ENCODE measurements at regions not wholly inside any gene's neighbourhood (a gene's known extent, or its start where the extent isn't known, plus 50 kb on each side); places are given as distances from the start of the nearest gene placed in this dataset.

GRCh38 chr12:29940811-29941210 is 157.1 kb upstream of the TMTC1 start:
- CTCF ChIA-PET = no interaction called here
- H3K4me3 Mint-ChIP-seq = no peak overlapping the region
- peaks cover 2% of the 10 kb centered on the region for H3K9me3 Mint-ChIP-seq (ENCODE audit: low read depth)
- intact Hi-C loops (cut with DNase I, micrococcal nuclease) = no loop called here
- DNase-seq (no peak), ATAC-seq (no peak)
- no peak overlapping the region for H3K27ac Mint-ChIP-seq
- peaks cover 1% of the 10 kb centered on the region for H3K27me3 Mint-ChIP-seq
- POLR2A ChIA-PET = no interaction called here
- no peaks in the 10 kb centered on the region for H3K36me3 Mint-ChIP-seq (ENCODE audit: low read depth)
- H3K4me1 Mint-ChIP-seq = no peaks in the 10 kb centered on the region

GRCh38 chr12:29930503-29930902 is 146.8 kb upstream of the TMTC1 start:
- CTCF ChIA-PET = interaction anchor here (0.9 kb wide), 1 partner anchor 378 kb away, joined by 3 read pairs; no protein-coding TSS in a partner anchor
- H3K27ac Mint-ChIP-seq = no peak overlapping the region
- intact Hi-C loops (cut with DNase I, micrococcal nuclease) = no loop called here
- ATAC-seq = no peak
- no peaks in the 10 kb centered on the region for H3K4me1 Mint-ChIP-seq
- no peak for DNase-seq
- POLR2A ChIA-PET = no interaction called here
- no peaks in the 10 kb centered on the region for H3K27me3 Mint-ChIP-seq
- peaks cover 6% of the 10 kb centered on the region for H3K9me3 Mint-ChIP-seq (ENCODE audit: low read depth)
- H3K4me3 Mint-ChIP-seq = no peak overlapping the region
- no peaks in the 10 kb centered on the region for H3K36me3 Mint-ChIP-seq (ENCODE audit: low read depth)

- no peaks in the 10 kb centered on the region for H3K27me3 Mint-ChIP-seq
These were observed 145.6 kb upstream of the TMTC1 start for GRCh38 chr12:29929295-29929694.

GRCh38 chr12:29921307-29921706 is 137.6 kb upstream of the TMTC1 start:
- Mint-ChIP-seq H3K9me3 (ENCODE audit: low read depth) (peaks cover 3% of the 10 kb centered on the region), H3K27ac (no peak overlapping the region), H3K4me1 (no peaks in the 10 kb centered on the region), H3K27me3 (no peaks in the 10 kb centered on the region), H3K36me3 (ENCODE audit: low read depth) (no peaks in the 10 kb centered on the region), H3K4me3 (no peak overlapping the region)
- intact Hi-C loops (cut with DNase I, micrococcal nuclease) = no loop called here
- ChIA-PET POLR2A (no interaction called here), CTCF (no interaction called here)
- ATAC-seq = no peak
- DNase-seq = no peak

More at GRCh38 chr12:29929295-29929694, 145.6 kb upstream of the TMTC1 start:
- Mint-ChIP-seq H3K4me3 (no peak overlapping the region), H3K27ac (no peak overlapping the region), H3K36me3 (ENCODE audit: low read depth) (no peaks in the 10 kb centered on the region), H3K9me3 (ENCODE audit: low read depth) (peaks cover 6% of the 10 kb centered on the region), H3K4me1 (no peaks in the 10 kb centered on the region)
- POLR2A ChIA-PET = no interaction called here
- DNase-seq = no peak
- no peak for ATAC-seq
- CTCF ChIA-PET = no interaction called here
- intact Hi-C loops (cut with DNase I, micrococcal nuclease) = no loop called here

GRCh38 chr12:29908157-29908556 is 124.4 kb upstream of the TMTC1 start:
- Mint-ChIP-seq H3K4me1 (no peaks in the 10 kb centered on the region), H3K36me3 (ENCODE audit: low read depth) (no peaks in the 10 kb centered on the region), H3K9me3 (ENCODE audit: low read depth) (peaks cover 5% of the 10 kb centered on the region), H3K27me3 (no peaks in the 10 kb centered on the region), H3K4me3 (no peak overlapping the region), H3K27ac (no peak overlapping the region)
- CTCF ChIA-PET = no interaction called here
- no peak for ATAC-seq
- no peak for DNase-seq
- POLR2A ChIA-PET = no interaction called here
- intact Hi-C loops (cut with DNase I, micrococcal nuclease) = no loop called here

- H3K9me3 Mint-ChIP-seq (ENCODE audit: low read depth) = peaks cover 5% of the 10 kb centered on the region
- no peak overlapping the region for H3K27ac Mint-ChIP-seq
- DNase-seq = no peak
- ChIA-PET CTCF (no interaction called here), POLR2A (no interaction called here)
- no peaks in the 10 kb centered on the region for H3K4me1 Mint-ChIP-seq
- intact Hi-C loops (cut with DNase I, micrococcal nuclease) = no loop called here
- no peaks in the 10 kb centered on the region for H3K27me3 Mint-ChIP-seq
- ATAC-seq = no peak
- no peaks in the 10 kb centered on the region for H3K36me3 Mint-ChIP-seq (ENCODE audit: low read depth)
- no peak overlapping the region for H3K4me3 Mint-ChIP-seq
These were observed 123.7 kb upstream of the TMTC1 start for GRCh38 chr12:29907461-29907860.

- no peaks in the 10 kb centered on the region for H3K4me1 Mint-ChIP-seq
- no peak overlapping the region for H3K27ac Mint-ChIP-seq
- no peak for ATAC-seq
- H3K36me3 Mint-ChIP-seq (ENCODE audit: low read depth) = no peaks in the 10 kb centered on the region
- H3K9me3 Mint-ChIP-seq (ENCODE audit: low read depth) = peaks cover 4% of the 10 kb centered on the region
- ChIA-PET CTCF (no interaction called here), POLR2A (no interaction called here)
- no peak overlapping the region for H3K4me3 Mint-ChIP-seq
- H3K27me3 Mint-ChIP-seq = no peaks in the 10 kb centered on the region
- DNase-seq = no peak
- intact Hi-C loops (cut with DNase I, micrococcal nuclease) = no loop called here
These were observed 118.3 kb upstream of the TMTC1 start for GRCh38 chr12:29902043-29902442.

- no peak for ATAC-seq
- peaks cover 4% of the 10 kb centered on the region for H3K9me3 Mint-ChIP-seq (ENCODE audit: low read depth)
- DNase-seq = no peak
- no peak overlapping the region for H3K4me3 Mint-ChIP-seq
- CTCF ChIA-PET = no interaction called here
- no peaks in the 10 kb centered on the region for H3K27me3 Mint-ChIP-seq
- H3K36me3 Mint-ChIP-seq (ENCODE audit: low read depth) = no peaks in the 10 kb centered on the region
- no peak overlapping the region for H3K27ac Mint-ChIP-seq
- POLR2A ChIA-PET = no interaction called here
- no peaks in the 10 kb centered on the region for H3K4me1 Mint-ChIP-seq
- intact Hi-C loops (cut with DNase I, micrococcal nuclease) = no loop called here
These were observed 117.8 kb upstream of the TMTC1 start for GRCh38 chr12:29901585-29901984.

- Mint-ChIP-seq H3K4me3 (no peak overlapping the region), H3K27ac (no peak overlapping the region), H3K36me3 (ENCODE audit: low read depth) (no peaks in the 10 kb centered on the region), H3K9me3 (ENCODE audit: low read depth) (peaks cover 6% of the 10 kb centered on the region), H3K27me3 (no peaks in the 10 kb centered on the region), H3K4me1 (no peaks in the 10 kb centered on the region)
- ChIA-PET POLR2A (no interaction called here), CTCF (interaction anchor here (0.5 kb wide), 1 partner anchor 193 kb away, joined by 7 read pairs; no protein-coding TSS in a partner anchor)
- ATAC-seq = no peak
- intact Hi-C loops (cut with DNase I, micrococcal nuclease) = no loop called here
- no peak for DNase-seq
These were observed 115.6 kb upstream of the TMTC1 start for GRCh38 chr12:29899212-29899931.

GRCh38 chr12:29895966-29896365 is 112.2 kb upstream of the TMTC1 start:
- ATAC-seq = no peak
- intact Hi-C loops (cut with DNase I, micrococcal nuclease) = no loop called here
- no peak overlapping the region for H3K4me3 Mint-ChIP-seq
- H3K9me3 Mint-ChIP-seq (ENCODE audit: low read depth) = peaks cover 7% of the 10 kb centered on the region
- no peaks in the 10 kb centered on the region for H3K27me3 Mint-ChIP-seq
- ChIA-PET POLR2A (no interaction called here), CTCF (no interaction called here)
- H3K4me1 Mint-ChIP-seq = no peaks in the 10 kb centered on the region
- H3K27ac Mint-ChIP-seq = no peak overlapping the region
- no peaks in the 10 kb centered on the region for H3K36me3 Mint-ChIP-seq (ENCODE audit: low read depth)
- DNase-seq = no peak

- intact Hi-C loops (cut with DNase I, micrococcal nuclease) = no loop called here
- Mint-ChIP-seq H3K27ac (no peak overlapping the region), H3K4me3 (no peak overlapping the region), H3K36me3 (ENCODE audit: low read depth) (no peaks in the 10 kb centered on the region), H3K4me1 (no peaks in the 10 kb centered on the region), H3K27me3 (no peaks in the 10 kb centered on the region), H3K9me3 (ENCODE audit: low read depth) (peaks cover 4% of the 10 kb centered on the region)
- ChIA-PET POLR2A (no interaction called here), CTCF (interaction anchor here (1.5 kb wide), 1 partner anchor 9 kb away, joined by 6 read pairs; no protein-coding TSS in a partner anchor)
- ATAC-seq (no peak), DNase-seq (no peak)
These were observed 109.3 kb upstream of the TMTC1 start for GRCh38 chr12:29893002-29893401.

- no peak overlapping the region for H3K4me3 Mint-ChIP-seq
- intact Hi-C loops (cut with DNase I, micrococcal nuclease) = no loop called here
- POLR2A ChIA-PET = no interaction called here
- H3K27ac Mint-ChIP-seq = no peak overlapping the region
- CTCF ChIA-PET = interaction anchor here (1.5 kb wide), 1 partner anchor 8 kb away, joined by 6 read pairs; no protein-coding TSS in a partner anchor
- no peaks in the 10 kb centered on the region for H3K4me1 Mint-ChIP-seq
- H3K36me3 Mint-ChIP-seq (ENCODE audit: low read depth) = no peaks in the 10 kb centered on the region
- no peak for ATAC-seq
- peaks cover 4% of the 10 kb centered on the region for H3K9me3 Mint-ChIP-seq (ENCODE audit: low read depth)
- no peaks in the 10 kb centered on the region for H3K27me3 Mint-ChIP-seq
- no peak for DNase-seq
These were observed 108.0 kb upstream of the TMTC1 start for GRCh38 chr12:29891792-29892191.
